CD4-positive, alpha-beta T cell treated with Interleukin-4 for 1 hour (primary cell): ENCODE measurements at regions not wholly inside any gene's neighbourhood (a gene's known extent, or its start where the extent isn't known, plus 50 kb on each side); places are given as distances from the start of the nearest gene placed in this dataset.
"Not testable (repeated sequence)": the region's sequence is repeated elsewhere in the genome, so short reads cannot be mapped to it uniquely, and the experiment has no call there.

Source experiments
- DNase-seq, 2 donors: peaks; one replicate each; pipeline ENCODE4 v3.0.0-alpha.2; 2020 to 2022

- DNase-seq, result no peak
Observed at GRCh38 chrX:148269513-148269912, 230.9 kb upstream of the AFF2 start.

GRCh38 chrX:148270499-148270898 is 229.9 kb upstream of the AFF2 start:
- DNase-seq, result peak in 1 of 2 donors; percentile 8

DNA sequence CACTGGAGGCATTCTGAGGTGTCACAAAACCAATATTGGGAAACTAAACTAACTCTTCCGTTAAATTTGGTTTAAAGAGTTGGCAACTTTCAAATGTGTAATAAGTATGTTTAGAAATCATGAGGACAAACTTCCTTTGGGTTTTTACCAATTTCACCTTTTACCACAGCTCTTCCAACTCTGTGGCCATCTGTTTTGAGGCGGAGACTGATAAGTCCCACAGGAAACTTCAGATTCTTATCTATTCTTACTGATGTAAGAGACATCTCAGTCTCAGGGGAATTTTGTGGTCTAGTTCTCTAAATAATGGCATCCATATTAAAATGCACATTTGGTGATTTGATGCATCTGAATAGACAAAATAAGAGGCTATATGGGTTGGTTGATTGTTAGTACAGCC is 229.2 kb upstream of the AFF2 start:
- no peak for DNase-seq

GRCh38 chrX:148281920-148282319 is 218.5 kb upstream of the AFF2 start:
- DNase-seq, result no peak

GRCh38 chrX:148282504-148282903 is 217.9 kb upstream of the AFF2 start:
- no peak for DNase-seq

GRCh38 chrX:148284056-148284455 is 216.4 kb upstream of the AFF2 start:
- no peak for DNase-seq

- DNase-seq, result no peak
Observed at GRCh38 chrX:148284821-148285220, 215.6 kb upstream of the AFF2 start.

DNA sequence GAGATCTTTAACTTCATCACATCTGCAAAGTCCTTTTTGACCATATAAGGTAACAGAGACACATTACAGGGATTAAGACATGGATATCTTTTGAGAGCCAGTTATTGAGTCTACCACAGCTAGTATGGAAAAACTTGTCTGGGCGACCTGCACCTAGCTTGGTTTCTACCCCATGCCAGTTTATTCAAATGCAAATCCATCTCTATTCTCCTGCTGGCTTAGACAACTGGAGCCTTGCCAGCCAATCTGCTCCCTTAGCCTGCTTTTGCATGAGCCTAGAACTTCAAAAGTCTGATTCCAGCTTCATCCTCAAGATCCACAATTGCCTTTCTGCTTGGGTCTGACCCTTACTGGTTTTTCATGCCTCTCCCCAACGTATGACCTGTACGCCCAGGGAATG is 212.0 kb upstream of the AFF2 start:
- no peak for DNase-seq

- no peak for DNase-seq
Observed at GRCh38 chrX:148290041-148290440, 210.4 kb upstream of the AFF2 start.

DNA sequence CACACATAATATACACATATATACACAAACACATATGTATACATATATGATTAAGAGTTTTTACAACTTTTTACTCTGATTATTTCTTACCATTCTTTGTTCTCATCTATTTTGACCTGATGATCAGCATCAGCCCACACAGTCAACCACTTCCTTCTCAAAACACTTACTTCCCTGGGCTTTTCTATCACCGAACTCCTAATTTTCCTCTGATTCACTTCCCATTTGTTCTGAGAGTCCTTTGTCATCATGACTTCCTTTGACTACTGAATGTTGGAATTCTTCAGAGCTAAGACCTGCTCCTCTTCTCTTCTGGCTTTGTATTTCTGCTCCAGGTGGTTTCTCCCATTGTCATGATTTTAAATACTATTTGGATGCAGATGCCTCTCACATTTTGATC is 209.5 kb upstream of the AFF2 start:
- DNase-seq, result no peak

- DNase-seq, result no peak
Observed at GRCh38 chrX:148298737-148299136, 201.7 kb upstream of the AFF2 start.

DNA sequence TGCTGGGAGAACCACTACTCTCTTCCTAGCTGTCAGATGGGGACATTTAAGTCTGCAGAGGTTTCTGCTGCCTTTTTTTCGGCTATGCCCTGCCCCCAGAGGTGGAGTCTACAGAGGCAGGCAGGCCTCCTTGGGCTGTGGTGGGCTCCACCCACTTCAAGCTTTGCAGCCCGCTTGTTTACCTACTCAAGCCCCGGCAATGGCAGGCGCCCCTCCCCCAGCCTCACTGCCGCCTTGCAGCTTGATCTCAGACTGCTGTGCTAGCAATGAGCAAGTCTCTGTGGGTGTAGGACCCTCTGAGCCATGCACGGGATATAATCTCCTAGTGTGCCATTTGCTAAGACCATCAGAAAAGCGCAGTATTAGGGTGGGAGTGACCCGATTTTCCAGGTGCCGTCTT is 195.2 kb upstream of the AFF2 start:
- not testable (repeated sequence) for DNase-seq

DNA sequence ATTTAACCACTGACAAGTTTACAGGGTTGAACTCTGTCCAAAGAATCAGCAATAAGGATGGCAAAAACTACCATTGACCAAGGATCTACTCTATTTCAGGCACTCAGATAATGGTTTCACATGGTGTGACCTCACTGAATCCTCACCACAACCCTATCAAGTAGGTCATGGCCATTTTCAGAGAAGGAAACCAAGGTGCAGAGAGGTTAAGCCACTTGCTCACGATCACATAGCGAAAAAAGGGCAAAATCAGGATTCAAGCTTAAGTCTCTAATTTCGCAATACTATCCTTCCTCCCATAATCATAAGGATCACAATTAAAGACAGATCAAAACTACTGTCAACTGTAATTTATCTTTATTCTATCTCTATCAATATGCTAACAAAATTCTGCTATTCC is 191.0 kb upstream of the AFF2 start:
- no peak for DNase-seq

GRCh38 chrX:148310426-148311165 is 189.8 kb upstream of the AFF2 start:
- DNase-seq, result peak; percentile 70 to 74

DNA sequence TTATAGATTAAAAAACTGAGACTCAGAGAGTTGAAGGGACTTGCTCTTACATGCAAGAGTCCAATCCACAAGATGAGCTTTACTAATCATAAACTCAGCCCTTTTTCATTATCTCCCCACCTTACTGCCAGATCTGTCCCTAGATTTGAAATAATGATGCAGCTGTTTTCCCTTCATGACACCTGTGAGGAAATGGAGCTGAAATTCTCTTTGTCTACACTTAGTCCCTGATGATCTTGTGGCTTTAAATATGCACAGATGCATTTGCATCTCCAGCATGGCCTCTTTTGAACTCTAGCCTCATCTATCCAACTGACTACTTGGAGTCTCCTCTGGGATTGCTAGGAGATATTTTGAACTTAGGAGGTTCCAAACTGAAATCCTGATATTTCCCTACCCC is 188.9 kb upstream of the AFF2 start:
- DNase-seq, result no peak

DNA sequence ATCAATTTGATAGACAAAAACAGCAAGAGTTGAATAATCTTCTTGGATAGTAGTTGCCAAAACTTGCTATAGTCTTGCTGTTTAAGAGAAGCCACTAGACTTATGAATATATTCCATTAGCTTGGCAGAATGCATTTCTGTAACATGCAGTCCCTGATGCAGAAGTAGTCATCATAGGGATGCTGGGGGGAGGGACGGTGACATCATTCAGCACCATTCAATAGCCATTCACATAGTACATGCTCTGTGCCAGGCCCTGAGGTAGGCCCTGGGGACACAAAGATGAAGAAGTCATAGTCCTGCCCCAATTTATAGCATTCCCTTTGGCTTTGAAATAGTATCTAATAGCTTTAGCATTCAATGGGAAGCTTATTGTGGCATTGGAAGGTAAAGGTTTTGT is 185.5 kb upstream of the AFF2 start:
- DNase-seq, result no peak

- DNase-seq, result no peak
Observed at GRCh38 chrX:148316446-148316845, 184.0 kb upstream of the AFF2 start.

GRCh38 chrX:148322906-148323305 is 177.5 kb upstream of the AFF2 start:
- no peak for DNase-seq

- peak in 1 of 2 donors; percentile 21 for DNase-seq
Observed at GRCh38 chrX:148333989-148334388, 166.4 kb upstream of the AFF2 start.

DNA sequence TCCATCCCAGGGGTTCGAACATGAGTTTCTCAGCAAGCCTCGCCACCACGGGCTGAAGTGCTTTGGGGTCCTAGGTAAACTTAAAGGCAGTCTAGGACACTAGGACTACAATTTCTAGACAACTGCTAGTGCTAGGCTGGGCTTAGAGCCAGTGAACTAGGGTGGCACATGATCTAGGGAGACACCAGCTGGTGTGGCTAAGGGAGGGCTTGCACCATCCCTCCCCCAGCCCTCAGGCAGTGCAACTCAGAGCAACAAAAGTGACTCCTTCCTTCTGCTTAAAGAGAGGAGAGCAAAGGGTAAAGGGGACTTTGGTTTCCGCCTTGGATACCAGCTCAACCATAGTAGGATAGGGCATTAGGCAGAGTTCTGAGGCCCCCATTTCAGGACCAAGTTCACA is 162.5 kb upstream of the AFF2 start:
- no peak for DNase-seq

DNA sequence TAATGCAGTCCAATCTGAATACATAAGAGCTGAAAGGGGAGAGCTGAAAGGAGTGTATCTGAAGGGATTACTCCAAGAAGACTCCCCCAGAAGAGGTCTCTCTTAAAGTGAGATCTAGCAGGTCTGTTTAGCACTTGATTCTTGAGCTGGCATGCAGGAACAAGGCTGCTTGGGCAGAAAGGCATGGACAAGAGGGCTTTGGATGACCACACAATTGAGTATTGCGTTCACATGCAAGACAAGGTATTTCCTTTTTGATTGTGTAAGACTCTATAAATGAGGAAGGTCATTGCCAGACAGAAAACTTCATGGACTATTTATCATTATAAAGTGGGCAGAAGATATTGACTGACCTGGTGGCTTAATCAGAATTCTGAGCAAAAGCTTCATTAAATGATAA is 145.5 kb upstream of the AFF2 start:
- no peak for DNase-seq

GRCh38 chrX:148361641-148362040 is 138.8 kb upstream of the AFF2 start:
- no peak for DNase-seq

DNA sequence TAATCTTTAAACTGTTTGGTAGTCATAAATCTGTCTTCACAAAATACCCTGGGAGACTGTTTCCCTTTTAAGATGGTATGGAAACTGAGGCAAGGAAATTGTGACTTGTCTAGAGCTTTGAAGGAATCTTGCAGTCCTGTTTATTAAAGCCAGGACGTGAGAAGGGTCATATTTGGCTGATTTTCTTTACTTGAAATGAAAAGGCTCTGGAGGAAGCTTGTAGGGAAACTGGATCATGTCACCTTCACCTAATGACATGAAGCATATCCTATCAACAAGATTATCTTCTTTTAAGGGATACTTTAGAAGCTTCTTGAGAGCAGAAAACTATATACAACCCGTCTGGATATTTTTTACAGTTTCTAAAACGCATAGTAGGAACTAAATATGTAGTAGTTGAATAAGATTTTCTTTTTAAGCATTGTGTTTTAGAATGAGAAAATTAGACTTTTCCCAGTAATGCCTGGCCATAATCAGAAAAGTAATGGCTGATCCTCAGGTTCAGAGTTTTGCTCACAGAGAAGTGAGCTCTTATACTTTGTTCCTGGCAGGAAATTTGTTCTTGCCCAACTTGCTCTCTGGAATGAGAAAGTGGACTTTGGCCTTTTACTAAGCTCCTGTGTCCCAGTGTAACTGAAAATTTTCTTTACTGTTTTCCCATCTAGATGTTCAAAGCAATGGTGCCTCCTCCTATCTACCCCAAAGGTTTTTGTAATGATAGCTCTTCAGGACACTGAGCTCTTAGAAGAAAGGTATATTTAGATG is 136.8 kb upstream of the AFF2 start:
- DNase-seq, result no peak

DNA sequence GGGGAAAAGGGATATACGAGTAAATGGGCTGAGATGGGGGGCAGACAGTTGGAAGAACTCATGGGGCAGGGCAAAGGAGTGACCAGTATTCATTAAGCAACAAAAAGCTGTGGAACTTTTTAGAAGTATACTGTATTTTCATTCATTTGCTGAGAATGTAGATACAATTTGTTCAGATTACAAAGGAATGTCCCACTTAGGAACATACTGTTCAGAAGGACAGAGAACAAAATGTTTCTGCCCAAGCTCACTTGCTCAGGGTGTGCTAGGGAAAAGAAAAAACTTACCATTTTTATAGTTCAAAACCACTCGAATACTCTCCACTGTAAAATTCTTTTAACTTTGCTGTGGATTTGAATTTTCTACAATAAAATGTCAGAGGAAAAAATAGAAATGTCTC is 135.2 kb upstream of the AFF2 start:
- no peak for DNase-seq

DNA sequence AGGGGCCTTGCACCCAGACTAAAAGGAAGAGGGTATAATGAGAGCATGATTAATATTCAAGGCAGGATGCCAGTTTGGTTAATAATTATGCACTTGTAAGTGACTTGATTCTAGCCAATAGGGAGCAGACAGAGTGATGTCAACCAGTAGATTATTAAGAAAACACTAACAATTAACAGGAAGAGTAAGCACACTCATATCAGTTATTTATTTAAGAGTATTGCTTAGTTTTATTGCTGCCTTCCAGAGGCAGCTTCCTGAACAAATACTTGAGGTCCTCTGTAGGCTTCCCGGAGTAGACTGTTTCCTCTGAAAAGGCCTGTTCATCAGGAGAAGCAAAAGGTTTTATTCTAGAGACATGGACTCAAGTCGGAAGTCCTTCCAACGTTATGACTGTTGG is 129.1 kb upstream of the AFF2 start:
- no peak for DNase-seq
